Caco-2 (cell line): ENCODE measurements at regions not wholly inside any gene's neighbourhood (a gene's known extent, or its start where the extent isn't known, plus 50 kb on each side); places are given as distances from the start of the nearest gene placed in this dataset.
"Not testable (repeated sequence)": the region's sequence is repeated elsewhere in the genome, so short reads cannot be mapped to it uniquely, and the experiment has no call there.

Source experiments
- BruUV-seq: library from RNA; stranded (reverse); fragments of 400-500 nt; replicated peaks from 2 replicates; lab custom pipeline; 2021; lab: Mats Ljungman, UMichigan
- CTCF ChIA-PET: fragments of 300-600 bp; sonication (Branson Sonifier 250); formaldehyde crosslinking; loops from one replicate; lab custom pipeline; 2022; ENCODE audit warnings: antibody characterized with exemption; lab: Charles Lee
- POLR2A ChIA-PET: fragments of 300-600 bp; sonication (Branson Sonifier 250); formaldehyde crosslinking; loops from one replicate; lab custom pipeline; 2022; ENCODE audit warnings: antibody characterized with exemption; lab: Charles Lee
- DNase-seq, 2 experiments: peaks; one replicate each; pipeline versions ENCODE4 v3.0.0 to v3.0.0-alpha.2; 2020 to 2022
- H3K27me3 ChIP-seq: replicated peaks from 2 replicates; pipeline ENCODE4 v1.6.0; 2011; ENCODE audit warnings: low read length; ENCODE audit not compliant: control insufficient read depth, insufficient read depth
- H3K36me3 ChIP-seq: 2 replicates; pipeline ENCODE4 v1.5.1; 2011; ENCODE audit warnings: low read length; ENCODE audit not compliant: control insufficient read depth, insufficient read depth
- H3K4me1 ChIP-seq: fragments of 250-450 bp; sonication (Bioruptor Pico); 2 replicates; pipeline ENCODE4 v1.5.1; 2020; ENCODE audit warnings: mild to moderate bottlenecking
- H3K4me3 ChIP-seq: 2 replicates; pipeline ENCODE4 v1.5.1; 2011; ENCODE audit warnings: low read depth, mild to moderate bottlenecking, control low read depth, low read length
- H3K9me3 ChIP-seq: fragments of 250-450 bp; sonication (Bioruptor Pico); 2 replicates; pipeline ENCODE4 v1.5.1; 2020; ENCODE audit warnings: mild to moderate bottlenecking, moderate library complexity
- H3K27ac Mint-ChIP-seq: one replicate; pipeline ENCODE4 v1.8.0; 2022; ENCODE audit warnings: mixed read lengths; ENCODE audit not compliant: unreplicated experiment
- H3K27me3 Mint-ChIP-seq: one replicate; pipeline ENCODE4 v1.8.0; 2022; ENCODE audit warnings: mixed read lengths; ENCODE audit not compliant: insufficient read depth, unreplicated experiment
- H3K36me3 Mint-ChIP-seq: one replicate; pipeline ENCODE4 v1.8.0; 2022; ENCODE audit warnings: mild to moderate bottlenecking, mixed read lengths; ENCODE audit not compliant: insufficient read depth, unreplicated experiment
- H3K4me1 Mint-ChIP-seq: one replicate; pipeline ENCODE4 v1.8.0; 2022; ENCODE audit warnings: low read depth, mixed read lengths; ENCODE audit not compliant: unreplicated experiment
- H3K4me3 Mint-ChIP-seq: one replicate; pipeline ENCODE4 v1.8.0; 2022; ENCODE audit warnings: mild to moderate bottlenecking, moderate library complexity, mixed read lengths; ENCODE audit not compliant: unreplicated experiment
- H3K9me3 Mint-ChIP-seq: one replicate; pipeline ENCODE4 v1.8.0; 2022; ENCODE audit warnings: mixed read lengths; ENCODE audit not compliant: unreplicated experiment
- intact Hi-C: fragments of 100-400 bp; cut with micrococcal nuclease; formaldehyde crosslinking; loops from one replicate; pipeline ENCODE4 v1.10.0; 2022; ENCODE audit not compliant: unreplicated experiment
- TF ChIP-seq, protein P1 (sequence below), 2 experiments: fragments of 200-600 bp in 1 of 2; IDR thresholded peaks; 1 replicate in 1 of 2; 2 replicates in 1 of 2; pipeline versions ENCODE4 v1.5.1 to v1.8.0; 2011 to 2022; ENCODE audit warnings: antibody characterized with exemption in 1 of 2, control low read depth in 1 of 2, inconsistent platforms in 1 of 2, low read depth in 1 of 2, low read length in 1 of 2, mild to moderate bottlenecking in 1 of 2, moderate library complexity in 1 of 2; ENCODE audit not compliant: insufficient read depth in 1 of 2, severe bottlenecking in 1 of 2, unreplicated experiment in 1 of 2

DNA sequence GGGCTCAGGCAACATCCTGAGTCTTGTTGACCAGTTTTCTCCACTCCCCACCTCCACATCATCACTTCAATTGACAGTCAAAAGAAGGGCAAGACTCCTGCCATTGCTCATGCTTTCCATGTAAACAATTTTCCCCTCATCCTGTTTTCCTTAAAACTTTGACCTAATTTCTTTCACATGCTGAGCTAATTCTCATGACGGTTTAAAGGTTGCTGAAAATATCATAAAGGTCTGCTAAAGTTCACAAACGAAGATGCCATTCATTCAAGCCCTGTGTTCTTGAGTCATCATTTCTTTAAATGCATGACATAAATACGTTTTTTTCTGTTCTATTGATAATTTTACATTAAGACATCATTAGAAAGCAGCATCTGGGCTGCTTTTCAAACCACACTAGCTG is 353.9 kb downstream of the NKX6-1 start:
- no TSS peak for BruUV-seq
- Mint-ChIP-seq H3K27ac (no peak overlapping the region), H3K4me1 (no peaks in the 10 kb centered on the region), H3K4me3 (no peak overlapping the region), H3K36me3 (no peaks in the 10 kb centered on the region), H3K27me3 (no peaks in the 10 kb centered on the region), H3K9me3 (no peaks in the 10 kb centered on the region)
- intact Hi-C loops: no loop called here
- TF ChIP-seq, protein P1, sequence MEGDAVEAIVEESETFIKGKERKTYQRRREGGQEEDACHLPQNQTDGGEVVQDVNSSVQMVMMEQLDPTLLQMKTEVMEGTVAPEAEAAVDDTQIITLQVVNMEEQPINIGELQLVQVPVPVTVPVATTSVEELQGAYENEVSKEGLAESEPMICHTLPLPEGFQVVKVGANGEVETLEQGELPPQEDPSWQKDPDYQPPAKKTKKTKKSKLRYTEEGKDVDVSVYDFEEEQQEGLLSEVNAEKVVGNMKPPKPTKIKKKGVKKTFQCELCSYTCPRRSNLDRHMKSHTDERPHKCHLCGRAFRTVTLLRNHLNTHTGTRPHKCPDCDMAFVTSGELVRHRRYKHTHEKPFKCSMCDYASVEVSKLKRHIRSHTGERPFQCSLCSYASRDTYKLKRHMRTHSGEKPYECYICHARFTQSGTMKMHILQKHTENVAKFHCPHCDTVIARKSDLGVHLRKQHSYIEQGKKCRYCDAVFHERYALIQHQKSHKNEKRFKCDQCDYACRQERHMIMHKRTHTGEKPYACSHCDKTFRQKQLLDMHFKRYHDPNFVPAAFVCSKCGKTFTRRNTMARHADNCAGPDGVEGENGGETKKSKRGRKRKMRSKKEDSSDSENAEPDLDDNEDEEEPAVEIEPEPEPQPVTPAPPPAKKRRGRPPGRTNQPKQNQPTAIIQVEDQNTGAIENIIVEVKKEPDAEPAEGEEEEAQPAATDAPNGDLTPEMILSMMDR (IDR thresholded peaks at IDR 0.05; ENCODE audit: insufficient read depth in 1 of 2, low read depth in 1 of 2, low read length in 1 of 2, severe bottlenecking in 1 of 2, unreplicated experiment in 1 of 2): no peak
- no peaks in the 10 kb centered on the region for H3K36me3 ChIP-seq
- H3K9me3 ChIP-seq: no peaks in the 10 kb centered on the region
- no peaks in the 10 kb centered on the region for H3K27me3 ChIP-seq
- ChIA-PET POLR2A (no interaction called here), CTCF (no interaction called here)
- no peak overlapping the region for H3K4me3 ChIP-seq
- H3K4me1 ChIP-seq: no peaks in the 10 kb centered on the region
- DNase-seq: no peak

DNA sequence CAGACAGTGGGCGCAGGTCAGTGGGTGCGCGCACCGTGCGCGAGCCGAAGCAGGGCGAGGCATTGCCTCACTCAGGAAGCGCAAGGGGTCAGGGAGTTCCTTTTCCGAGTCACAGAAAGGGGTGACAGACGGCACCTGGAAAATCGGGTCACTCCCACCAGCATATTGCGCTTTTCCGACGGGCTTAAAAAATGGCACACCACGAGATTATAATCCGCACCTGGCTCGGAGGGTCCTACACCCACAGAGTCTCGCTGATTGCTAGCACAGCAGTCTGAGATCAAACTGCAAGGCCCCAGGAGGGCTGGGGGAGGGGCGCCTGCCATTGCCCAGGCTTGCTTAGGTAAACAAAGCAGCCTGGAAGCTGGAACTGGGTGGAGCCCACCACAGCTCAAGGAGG is 372.2 kb downstream of the NKX6-1 start:
- H3K36me3 Mint-ChIP-seq, H3K4me3 Mint-ChIP-seq, H3K4me1 Mint-ChIP-seq, H3K9me3 Mint-ChIP-seq, intact Hi-C loops, H3K27me3 Mint-ChIP-seq, H3K4me3 ChIP-seq, CTCF ChIA-PET, H3K9me3 ChIP-seq, H3K27ac Mint-ChIP-seq, H3K36me3 ChIP-seq, BruUV-seq, POLR2A ChIA-PET, H3K4me1 ChIP-seq, H3K27me3 ChIP-seq: not testable (repeated sequence)
- peak; percentile 59 to 60 for DNase-seq

DNA sequence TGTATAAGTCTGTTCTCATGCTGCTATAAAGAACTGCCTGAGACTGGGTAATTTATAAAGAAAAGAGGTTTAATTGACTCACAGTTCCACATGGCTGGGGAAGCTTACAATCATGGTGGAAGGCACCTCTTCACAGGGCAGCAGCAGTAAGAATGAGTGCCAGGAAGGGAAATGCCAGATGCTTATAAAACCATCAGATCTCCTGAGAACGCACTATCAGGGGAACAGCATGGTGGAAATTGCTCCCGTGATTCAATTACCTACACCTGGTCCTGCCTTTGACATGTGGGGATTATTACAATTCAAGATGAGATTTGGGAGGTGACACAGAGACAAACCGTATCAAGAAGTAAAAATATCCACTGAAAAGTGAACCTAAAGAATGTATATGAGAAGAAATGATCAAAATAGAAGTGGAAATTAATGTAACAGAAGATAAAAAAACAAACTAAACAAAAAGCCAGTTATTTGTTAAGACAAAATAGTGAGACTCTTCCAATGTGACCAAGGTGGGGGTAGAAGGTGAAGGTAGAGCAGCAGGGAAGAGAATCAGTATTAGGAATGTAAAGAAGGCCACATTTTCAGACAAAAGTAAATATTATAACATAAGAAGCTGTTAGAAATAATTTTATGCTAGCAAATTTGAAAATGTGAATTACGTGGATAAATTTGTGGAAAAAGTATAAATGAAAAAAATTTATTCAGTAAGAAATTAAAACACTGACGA is 372.9 kb downstream of the NKX6-1 start:
- POLR2A ChIA-PET: no interaction called here

More for the DNA sequence above, 372.9 kb downstream of the NKX6-1 start:
- intact Hi-C loops: no loop called here
- Mint-ChIP-seq H3K27me3 (no peaks in the 10 kb centered on the region), H3K4me1 (peaks cover 6% of the 10 kb centered on the region), H3K27ac (no peak overlapping the region), H3K36me3 (peaks cover 6% of the 10 kb centered on the region), H3K4me3 (no peak overlapping the region), H3K9me3 (no peaks in the 10 kb centered on the region)
- H3K36me3 ChIP-seq: no peaks in the 10 kb centered on the region
- no peaks in the 10 kb centered on the region for H3K27me3 ChIP-seq
- H3K9me3 ChIP-seq: no peaks in the 10 kb centered on the region
- TF ChIP-seq, protein P1 (IDR thresholded peaks at IDR 0.05; ENCODE audit: insufficient read depth in 1 of 2, low read depth in 1 of 2, low read length in 1 of 2, severe bottlenecking in 1 of 2, unreplicated experiment in 1 of 2): no peak
- no peak overlapping the region for H3K4me3 ChIP-seq
- no TSS peak for BruUV-seq
- no peaks in the 10 kb centered on the region for H3K4me1 ChIP-seq
- CTCF ChIA-PET: no interaction called here
- DNase-seq: no peak
